ENCODE measurements at regions not wholly inside any gene's neighbourhood (a gene's known extent, or its start where the extent isn't known, plus 50 kb on each side); places are given as distances from the start of the nearest gene placed in this dataset.

GRCh38 chr4:24219209-24219608 is 329.4 kb upstream of the PPARGC1A start:
- no peak for TF ChIP-seq CTCF (conservative IDR thresholded peaks at IDR 0.05; ENCODE audit: low read depth, low read length)
- DNase-seq (ENCODE audit: low read depth) = no peak
- no peak overlapping the region for H3K4me3 ChIP-seq (ENCODE audit: low read depth, low read length)

GRCh38 chr4:24218566-24218965 is 328.7 kb upstream of the PPARGC1A start:
- no peak overlapping the region for H3K4me3 ChIP-seq (ENCODE audit: low read depth, low read length)
- DNase-seq (ENCODE audit: low read depth) = no peak
- no peak for TF ChIP-seq CTCF (conservative IDR thresholded peaks at IDR 0.05; ENCODE audit: low read depth, low read length)

- no peak overlapping the region for H3K4me3 ChIP-seq (ENCODE audit: low read depth, low read length)
- no peak for DNase-seq (ENCODE audit: low read depth)
- TF ChIP-seq CTCF (conservative IDR thresholded peaks at IDR 0.05; ENCODE audit: low read depth, low read length) = no peak
Observed at GRCh38 chr4:24214796-24215195, 324.9 kb upstream of the PPARGC1A start.

DNA sequence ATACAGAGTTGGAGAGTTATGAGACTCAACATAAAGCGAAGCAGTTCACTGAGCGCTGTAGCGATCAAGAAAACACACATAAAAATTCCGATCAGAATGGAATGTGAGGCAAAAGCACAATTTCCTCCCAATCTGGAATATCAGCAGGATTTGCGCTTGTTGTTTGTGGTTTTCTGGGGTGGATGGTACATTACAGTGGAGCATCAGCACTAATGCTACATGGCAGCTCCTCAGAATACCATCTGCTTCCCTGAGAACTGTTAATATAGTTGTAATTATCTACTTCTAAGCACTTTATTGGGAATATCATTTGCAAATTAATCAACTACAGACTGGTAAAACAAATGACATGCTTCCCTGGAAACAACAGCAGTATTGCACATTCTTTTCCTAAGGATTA is 324.1 kb upstream of the PPARGC1A start:
- H3K4me3 ChIP-seq (ENCODE audit: low read depth, low read length) = no peak overlapping the region
- DNase-seq (ENCODE audit: low read depth) = no peak
- no peak for TF ChIP-seq CTCF (conservative IDR thresholded peaks at IDR 0.05; ENCODE audit: low read depth, low read length)

- no peak overlapping the region for H3K4me3 ChIP-seq (ENCODE audit: low read depth, low read length)
- DNase-seq (ENCODE audit: low read depth) = no peak
- TF ChIP-seq CTCF (conservative IDR thresholded peaks at IDR 0.05; ENCODE audit: low read depth, low read length) = no peak
Observed at GRCh38 chr4:24212642-24213041, 322.8 kb upstream of the PPARGC1A start.

- no peak for DNase-seq (ENCODE audit: low read depth)
- no peak for TF ChIP-seq CTCF (conservative IDR thresholded peaks at IDR 0.05; ENCODE audit: low read depth, low read length)
- no peak overlapping the region for H3K4me3 ChIP-seq (ENCODE audit: low read depth, low read length)
Observed at GRCh38 chr4:24211856-24212255, 322.0 kb upstream of the PPARGC1A start.

DNA sequence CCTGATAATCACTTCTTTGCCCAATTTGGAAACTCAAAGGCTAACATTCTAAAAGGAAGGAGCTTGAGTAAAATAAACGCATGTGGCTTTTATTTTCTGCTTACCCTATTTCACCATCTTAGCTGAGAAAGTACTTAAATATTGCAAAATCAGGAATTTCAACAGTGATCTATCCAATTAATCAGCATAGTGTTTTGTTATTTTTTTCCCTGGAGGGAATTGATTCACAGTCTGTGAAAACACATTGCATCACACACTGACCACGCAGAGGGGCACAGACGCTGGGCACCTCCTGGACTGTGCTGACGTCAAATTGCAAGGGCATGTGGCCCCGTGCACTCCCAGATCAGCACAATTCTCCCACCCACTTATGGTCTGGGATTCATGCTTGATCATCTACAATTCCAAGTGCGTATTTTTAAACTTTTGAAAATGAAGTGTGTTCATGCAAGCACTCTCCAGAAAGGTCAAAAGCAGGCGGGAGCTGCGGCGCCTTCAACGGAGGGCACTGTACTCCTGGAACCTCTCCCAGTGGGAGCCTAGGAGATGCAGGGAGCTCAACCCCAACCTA is 320.6 kb upstream of the PPARGC1A start:
- no peak for TF ChIP-seq CTCF (conservative IDR thresholded peaks at IDR 0.05; ENCODE audit: low read depth, low read length)
- H3K4me3 ChIP-seq (ENCODE audit: low read depth, low read length) = no peak overlapping the region
- DNase-seq (ENCODE audit: low read depth) = peak; percentile 88

Measured in choroid plexus epithelial cell (primary cell).